ENCODE measurements at regions not wholly inside any gene's neighbourhood (a gene's known extent, or its start where the extent isn't known, plus 50 kb on each side); places are given as distances from the start of the nearest gene placed in this dataset.
"Not testable (repeated sequence)": the region's sequence is repeated elsewhere in the genome, so short reads cannot be mapped to it uniquely, and the experiment has no call there.

GRCh38 chr12:25394025-25394424, 143.3 kb upstream of the KRAS start:
- Histone ChIP-seq H3K9ac (no peak overlapping the region), H3K9me3 (no peaks in the 10 kb centered on the region), H4K20me1 (ENCODE audit: insufficient read depth) (no peaks in the 10 kb centered on the region), H3K9me2 (no peaks in the 10 kb centered on the region), H3K4me3 (ENCODE audit: low read depth in 2 of 2, low read length in 1 of 2) (no peak overlapping the region), H3K4me1 (ENCODE audit: control insufficient read depth in 1 of 2, insufficient read depth in 2 of 2, low read depth in 1 of 2, low read length in 1 of 2) (no peaks in the 10 kb centered on the region), H3K27ac (ENCODE audit: low read depth in 2 of 2, low read length in 1 of 2) (no peak overlapping the region), H3K36me3 (replicated peaks in 1 of 2; ENCODE audit: control insufficient read depth in 1 of 2, insufficient read depth in 2 of 2, low read length in 1 of 2) (no peaks in the 10 kb centered on the region), H3K27me3 (ENCODE audit: insufficient read depth) (no peaks in the 10 kb centered on the region), H3F3A (replicated peaks; ENCODE audit: insufficient read depth) (no peaks in the 10 kb centered on the region), H3K4me2 (no peak overlapping the region), H3K79me2 (ENCODE audit: insufficient read depth) (no peaks in the 10 kb centered on the region), H2AFZ (ENCODE audit: low read depth) (no peak overlapping the region)
- ChIA-PET POLR2A (no interaction called here), CTCF (interaction anchor here (0.5 kb wide), 1 partner anchor 97 kb away, joined by 4 read pairs; no protein-coding TSS in a partner anchor)
- no peak for DNase-seq
- TF ChIP-seq REST (IDR thresholded peaks at IDR 0.05; ENCODE audit: low read depth, low read length) (no peak), SMC3 (IDR thresholded peaks at IDR 0.05; ENCODE audit: low read depth, low read length) (no peak), FOSL2 (IDR thresholded peaks at IDR 0.05; ENCODE audit: borderline replicate concordance, low read depth) (no peak)
- WGBS (ENCODE audit: low lambda C conversion rate), result 85% methylated on average over 9 of the region's 9 CpGs

GRCh38 chr12:25391346-25391745, 140.6 kb upstream of the KRAS start:
- H3K36me3 ChIP-seq (replicated peaks in 1 of 2; ENCODE audit: control insufficient read depth in 1 of 2, insufficient read depth in 2 of 2, low read length in 1 of 2); CTCF ChIA-PET; H4K20me1 ChIP-seq (ENCODE audit: insufficient read depth); H3K27me3 ChIP-seq (ENCODE audit: insufficient read depth); H3K4me3 ChIP-seq (ENCODE audit: low read depth in 2 of 2, low read length in 1 of 2); H3K27ac ChIP-seq (ENCODE audit: low read depth in 2 of 2, low read length in 1 of 2); POLR2A ChIA-PET; H3K4me2 ChIP-seq; H3K9ac ChIP-seq; H3K9me3 ChIP-seq; DNase-seq; H3K9me2 ChIP-seq; H3F3A ChIP-seq (replicated peaks; ENCODE audit: insufficient read depth); H3K79me2 ChIP-seq (ENCODE audit: insufficient read depth); H3K4me1 ChIP-seq (ENCODE audit: control insufficient read depth in 1 of 2, insufficient read depth in 2 of 2, low read depth in 1 of 2, low read length in 1 of 2); H2AFZ ChIP-seq (ENCODE audit: low read depth): not testable (repeated sequence)
- 90% methylated on average over 8 of the region's 25 CpGs for WGBS (ENCODE audit: low lambda C conversion rate)

GRCh38 chr12:25388183-25388582, 137.5 kb upstream of the KRAS start:
- Histone ChIP-seq H3K79me2 (ENCODE audit: insufficient read depth) (peaks cover 8% of the 10 kb centered on the region; the same call in 1 of the 2 replicates), H3F3A (replicated peaks; ENCODE audit: insufficient read depth) (peaks cover 3% of the 10 kb centered on the region), H3K9me2 (no peaks in the 10 kb centered on the region), H3K4me3 (ENCODE audit: low read depth in 2 of 2, low read length in 1 of 2) (no peak overlapping the region), H3K36me3 (replicated peaks in 1 of 2; ENCODE audit: control insufficient read depth in 1 of 2, insufficient read depth in 2 of 2, low read length in 1 of 2) (no peaks in the 10 kb centered on the region), H4K20me1 (ENCODE audit: insufficient read depth) (no peaks in the 10 kb centered on the region), H3K9ac (no peak overlapping the region), H2AFZ (ENCODE audit: low read depth) (no peak overlapping the region), H3K9me3 (no peaks in the 10 kb centered on the region), H3K4me1 (ENCODE audit: control insufficient read depth in 1 of 2, insufficient read depth in 2 of 2, low read depth in 1 of 2, low read length in 1 of 2) (peaks cover 0 to 12% of the 10 kb centered on the region in 2 experiments; a peak in 2 of 4 replicates), H3K27me3 (ENCODE audit: insufficient read depth) (no peaks in the 10 kb centered on the region), H3K4me2 (no peak overlapping the region), H3K27ac (ENCODE audit: low read depth in 2 of 2, low read length in 1 of 2) (no peak overlapping the region)
- ChIA-PET CTCF (interaction anchor here (0.5 to 1.9 kb wide), 30 partner anchors 8 to 1688 kb away, joined by 3 to 17 read pairs (median 4); partner anchors contain the start of gene KRAS), POLR2A (no interaction called here)
- 67% methylated on average over 5 of the region's 5 CpGs for WGBS (ENCODE audit: low lambda C conversion rate)
- TF ChIP-seq CTCF (IDR thresholded peaks at IDR 0.05) (no peak), RXRA (IDR thresholded peaks at IDR 0.05; ENCODE audit: borderline replicate concordance, low read depth) (no peak), JUND (IDR thresholded peaks at IDR 0.05) (no peak), MEF2A (IDR thresholded peaks at IDR 0.05; ENCODE audit: borderline replicate concordance, low read depth) (no peak), USF1 (IDR thresholded peaks at IDR 0.05; ENCODE audit: borderline replicate concordance, low read depth) (no peak), REST (IDR thresholded peaks at IDR 0.05; ENCODE audit: low read depth, low read length) (no peak), TCF12 (IDR thresholded peaks at IDR 0.05) (no peak), FOSL2 (IDR thresholded peaks at IDR 0.05; ENCODE audit: borderline replicate concordance, low read depth) (no peak), RCOR1 (IDR thresholded peaks at IDR 0.05; ENCODE audit: low read length) (no peak)
- DNase-seq, result no peak

Measured in SK-N-SH (cell line).